NCI-H2227 (cell line): ENCODE measurements at regions not wholly inside any gene's neighbourhood (a gene's known extent, or its start where the extent isn't known, plus 50 kb on each side); places are given as distances from the start of the nearest gene placed in this dataset.
A peak's percentile ranks its signal among the peaks of the same experiment; 100 is the strongest.

Experiments used
- DNase-seq: peaks from one replicate; lab custom pipeline; 2025; ENCODE audit not compliant: unreplicated experiment; lab: John Stamatoyannopoulos, UW

DNA sequence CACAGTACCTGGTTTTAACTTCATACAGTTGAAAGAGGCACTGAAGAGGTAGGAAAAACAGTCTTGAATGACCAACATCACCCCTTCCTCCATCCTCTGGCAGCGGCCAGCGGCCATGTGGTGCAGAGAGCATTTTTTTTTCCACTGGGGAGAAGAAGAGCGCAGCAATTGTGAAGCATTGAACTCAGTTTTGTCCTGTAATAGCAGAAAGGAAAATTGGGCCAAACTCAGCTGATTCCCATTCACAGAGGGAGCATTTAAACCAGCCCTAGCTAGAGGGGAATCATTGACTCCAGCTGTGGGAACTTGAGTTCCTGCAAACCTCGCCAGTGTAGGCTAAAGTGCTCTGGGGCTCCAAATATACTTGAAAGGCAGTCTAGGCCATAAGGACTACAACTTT lies 316.6 kb upstream of the CHST9 start:
- DNase-seq, result no peak

- no peak for DNase-seq
These were observed 315.4 kb upstream of the CHST9 start for GRCh38 chr18:27500531-27500930.

DNA sequence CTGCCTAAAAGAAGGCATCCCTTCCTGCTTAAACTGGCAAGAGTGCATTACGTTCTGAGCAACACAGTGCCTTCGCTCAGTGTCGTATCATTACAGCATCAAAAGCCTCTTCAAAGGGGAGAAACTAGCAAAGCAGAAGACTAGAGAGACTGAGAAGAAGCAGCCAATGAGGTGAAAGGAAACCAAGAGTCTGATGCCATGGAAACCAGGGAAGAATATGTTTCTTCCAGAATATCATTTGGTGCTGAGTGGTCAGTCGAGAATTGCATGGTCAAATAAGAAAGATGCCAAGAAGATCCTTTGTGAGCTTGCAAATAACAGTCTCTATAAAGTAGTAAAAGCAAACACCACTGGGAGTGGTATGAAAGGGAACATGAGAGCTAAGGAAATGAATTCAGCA lies 312.1 kb upstream of the CHST9 start:
- DNase-seq, result no peak

GRCh38 chr18:27493182-27493581 lies 308.1 kb upstream of the CHST9 start:
- DNase-seq, result no peak

GRCh38 chr18:27491772-27492171 lies 306.7 kb upstream of the CHST9 start:
- DNase-seq, result no peak

DNA sequence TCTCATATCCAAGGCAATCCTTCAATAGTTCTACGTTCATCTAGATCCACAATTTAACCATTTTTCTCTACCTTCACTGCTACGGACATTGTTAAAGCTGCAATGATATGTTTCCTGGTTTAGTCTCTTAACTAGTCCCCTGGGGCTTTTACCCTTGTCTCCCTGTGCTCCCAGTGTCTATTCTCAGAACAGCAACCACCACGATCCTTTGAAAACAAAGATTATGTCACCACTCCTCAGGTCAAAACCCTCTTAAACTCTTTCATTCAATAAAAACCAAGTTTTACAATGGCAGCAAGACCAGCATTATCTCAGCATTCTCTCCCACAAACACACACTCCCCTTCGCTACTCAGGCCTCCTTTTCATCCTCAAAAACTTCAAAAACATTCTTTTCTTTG lies 298.2 kb upstream of the CHST9 start:
- no peak for DNase-seq

DNA sequence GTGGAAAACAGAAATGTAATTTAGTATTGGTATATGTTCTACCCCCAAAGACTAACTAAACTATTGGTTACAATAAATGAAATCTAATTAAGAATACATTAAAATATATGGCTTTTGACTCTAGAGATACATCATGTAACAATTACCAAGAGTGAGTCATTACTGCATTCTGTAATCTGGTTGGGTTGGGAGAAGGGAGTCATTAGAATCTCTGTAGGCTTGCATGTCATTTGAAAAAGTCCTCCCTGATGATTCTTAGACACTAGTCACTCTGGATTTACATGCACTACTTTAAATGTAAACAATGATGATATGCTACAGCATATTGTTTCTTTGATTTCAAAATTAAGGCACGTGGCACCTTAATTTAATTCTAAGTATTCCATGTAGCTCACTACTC lies 293.4 kb upstream of the CHST9 start:
- no peak for DNase-seq

DNA sequence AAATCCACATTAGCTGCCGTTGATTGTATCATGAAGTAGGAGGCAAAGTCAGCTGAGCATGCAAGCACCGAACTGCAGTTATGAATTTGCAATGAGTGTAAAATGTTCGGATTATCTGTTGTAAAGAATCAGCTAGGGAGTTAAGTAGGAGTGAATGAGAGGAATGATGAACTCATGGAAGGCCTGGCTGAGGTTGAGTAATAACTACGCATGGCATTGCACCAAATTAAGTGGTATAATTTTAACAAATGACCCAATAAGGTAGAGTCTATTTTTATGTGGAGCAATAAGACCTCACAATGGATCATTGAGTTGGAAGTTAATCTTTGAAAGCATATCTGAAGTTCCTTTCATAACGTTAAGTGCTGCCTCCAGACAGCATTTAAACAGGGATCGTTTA lies 288.2 kb upstream of the CHST9 start:
- no peak for DNase-seq

DNA sequence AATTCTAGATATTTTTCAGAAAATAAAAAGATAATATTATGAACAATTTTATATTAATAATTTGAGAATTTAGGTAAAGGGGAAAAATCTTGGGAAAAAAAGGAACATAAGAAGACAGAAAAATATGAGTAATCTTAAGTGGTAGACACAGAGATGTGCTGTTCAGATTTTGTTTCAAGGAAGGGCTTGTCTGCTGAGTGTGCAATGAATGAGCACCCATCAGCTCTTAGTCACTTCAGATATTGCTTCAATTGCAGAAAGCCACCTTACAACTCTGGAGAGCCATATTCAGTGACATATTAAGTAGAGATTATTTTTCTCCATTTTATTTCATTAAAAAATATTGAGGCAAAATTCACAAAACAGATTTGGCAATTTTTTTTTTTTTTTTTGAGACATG lies 282.0 kb upstream of the CHST9 start:
- no peak for DNase-seq

GRCh38 chr18:27461957-27462356 lies 276.8 kb upstream of the CHST9 start:
- DNase-seq, result no peak

DNA sequence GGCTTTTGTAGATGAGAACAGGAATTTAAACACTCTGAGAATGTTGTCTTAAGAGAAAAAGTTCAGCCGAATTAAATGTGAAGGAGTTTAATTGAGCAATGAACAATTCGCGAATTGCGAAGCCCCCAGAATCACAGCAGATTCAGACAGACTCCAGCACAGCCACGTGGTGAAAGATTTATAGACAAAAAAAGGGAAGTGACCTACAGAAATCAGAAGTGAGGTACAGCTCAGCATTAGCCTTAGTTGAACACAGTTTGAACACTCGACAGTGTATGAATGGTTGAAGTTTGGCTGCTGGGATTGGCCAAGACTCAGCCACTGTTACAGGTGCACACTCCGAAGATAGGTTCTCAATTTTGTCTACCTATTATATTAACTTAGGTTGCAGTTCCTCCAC lies 264.0 kb upstream of the CHST9 start:
- no peak for DNase-seq

GRCh38 chr18:27447930-27448329 lies 262.8 kb upstream of the CHST9 start:
- no peak for DNase-seq

DNA sequence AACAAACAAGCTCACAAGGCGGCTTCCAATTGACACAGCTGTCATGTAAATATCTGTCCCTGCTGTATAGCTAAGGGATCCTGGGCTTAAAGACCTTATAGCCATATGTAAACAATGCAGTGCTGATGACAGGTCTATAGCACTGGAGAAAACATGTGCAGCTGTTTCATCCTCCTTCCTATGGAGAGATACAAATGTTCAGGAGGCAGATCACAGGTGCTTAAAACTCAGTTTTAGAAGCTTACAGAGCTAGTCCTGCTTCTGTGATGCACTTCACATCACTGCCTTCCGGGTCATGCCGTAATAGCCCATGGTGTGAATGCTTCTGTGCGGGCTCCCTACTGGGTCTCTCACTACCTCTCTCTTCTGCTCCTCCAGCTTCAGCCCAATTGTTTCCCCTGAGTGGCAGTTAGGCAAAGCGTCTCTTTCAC lies 262.4 kb upstream of the CHST9 start:
- peak; percentile 3 for DNase-seq

- no peak for DNase-seq
These were observed 245.5 kb upstream of the CHST9 start for GRCh38 chr18:27430595-27430994.

GRCh38 chr18:27428716-27429475 lies 243.8 kb upstream of the CHST9 start:
- no peak for DNase-seq

- DNase-seq, result no peak
These were observed 243.0 kb upstream of the CHST9 start for GRCh38 chr18:27428120-27428519.

GRCh38 chr18:27423581-27423980 lies 238.5 kb upstream of the CHST9 start:
- no peak for DNase-seq

DNA sequence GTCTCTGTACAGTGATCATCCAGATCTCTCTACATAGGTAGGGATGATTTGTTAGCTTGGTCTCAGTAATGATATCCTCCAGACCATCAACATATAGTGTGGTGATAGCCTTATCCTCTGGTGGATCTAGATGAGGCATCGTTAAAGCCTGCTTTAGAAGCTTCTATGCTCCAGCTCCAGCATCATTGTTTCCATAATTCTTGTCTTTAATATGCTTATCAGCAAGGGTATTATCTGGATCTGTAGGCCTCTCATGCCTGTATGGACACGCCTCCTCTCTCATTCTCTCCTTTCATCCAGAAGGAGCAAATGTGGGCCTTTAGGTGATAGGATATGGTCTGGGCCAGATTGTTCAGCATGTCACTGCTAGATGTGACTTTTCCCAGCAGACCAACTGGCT lies 234.5 kb upstream of the CHST9 start:
- DNase-seq, result no peak

DNA sequence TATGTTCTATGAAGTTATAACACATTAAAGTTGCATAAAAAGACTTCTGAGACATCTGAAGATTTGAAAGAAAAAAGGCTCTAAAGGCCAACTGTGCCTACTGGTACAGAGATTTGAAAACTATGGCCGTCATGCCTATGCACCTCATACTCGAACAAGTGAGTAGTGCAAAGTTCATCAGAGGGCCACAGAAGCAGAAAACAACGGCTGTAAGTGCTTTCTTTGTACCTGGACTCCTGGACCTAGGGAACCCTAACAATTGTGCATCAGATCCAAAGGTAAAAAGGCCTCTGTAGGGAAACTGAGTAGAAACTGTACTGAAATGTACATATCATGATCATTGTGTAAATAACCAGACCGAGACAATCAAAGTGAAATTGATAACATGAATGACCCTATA lies 230.4 kb upstream of the CHST9 start:
- DNase-seq, result no peak

DNA sequence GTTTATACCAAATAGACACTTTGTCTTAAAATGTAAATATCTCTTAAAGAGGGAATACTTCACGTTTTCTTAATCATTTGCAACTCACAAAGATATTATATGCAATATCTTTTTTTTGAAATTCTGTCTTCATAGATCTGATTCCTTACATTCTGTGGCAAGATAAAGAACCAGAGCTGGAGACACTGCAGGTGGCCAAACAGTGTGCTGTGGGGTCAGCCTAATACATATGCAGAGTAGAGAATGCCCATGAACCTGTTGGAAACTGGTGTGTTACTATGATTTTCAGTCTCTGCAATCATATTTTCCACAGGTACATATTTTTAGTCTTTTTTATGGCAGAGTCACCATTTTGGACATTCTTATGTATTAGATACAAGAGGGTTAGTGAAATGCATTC lies 229.6 kb upstream of the CHST9 start:
- DNase-seq, result no peak

DNA sequence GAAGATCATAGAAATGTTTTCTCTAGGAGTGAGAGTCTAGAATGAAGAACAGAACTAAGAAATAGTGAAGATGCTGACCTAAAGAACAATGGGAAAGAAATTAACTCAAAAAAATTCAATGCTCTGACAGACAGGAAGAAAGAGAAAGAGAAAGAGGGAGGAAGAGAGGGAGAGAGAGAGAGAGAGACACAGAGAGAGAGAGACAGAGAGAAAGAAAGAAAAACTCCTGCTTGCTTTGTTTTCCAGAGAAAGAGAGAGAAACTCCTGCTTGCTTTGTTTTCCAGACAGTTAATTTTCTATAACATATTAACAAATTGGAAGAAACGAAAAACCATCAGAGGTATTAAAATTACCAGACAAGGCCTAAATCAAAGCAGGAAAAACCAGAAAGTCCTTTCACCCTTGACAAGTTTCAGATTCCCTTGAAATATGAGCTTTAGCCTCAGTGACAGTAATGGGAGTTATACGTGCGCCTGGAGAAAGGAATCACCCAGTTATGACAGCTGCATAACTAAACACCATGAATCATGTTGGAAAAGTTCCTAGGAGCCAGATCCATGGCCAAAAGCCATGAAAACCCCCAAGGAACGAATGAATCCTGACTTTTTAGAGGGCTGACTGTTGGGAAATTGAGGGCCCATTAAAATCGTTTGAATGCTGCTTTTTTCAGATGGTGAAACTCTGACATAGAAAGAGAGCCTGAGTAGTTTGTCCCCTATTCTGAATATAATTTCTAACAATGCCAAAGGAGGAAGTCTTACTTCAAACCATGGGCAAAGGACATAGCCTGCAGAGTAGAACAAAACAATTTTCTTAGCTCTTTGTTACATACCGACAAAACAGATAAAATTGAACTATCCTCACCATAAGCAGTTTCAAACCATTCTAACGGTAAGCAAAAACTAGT lies 228.6 kb upstream of the CHST9 start:
- no peak for DNase-seq

DNA sequence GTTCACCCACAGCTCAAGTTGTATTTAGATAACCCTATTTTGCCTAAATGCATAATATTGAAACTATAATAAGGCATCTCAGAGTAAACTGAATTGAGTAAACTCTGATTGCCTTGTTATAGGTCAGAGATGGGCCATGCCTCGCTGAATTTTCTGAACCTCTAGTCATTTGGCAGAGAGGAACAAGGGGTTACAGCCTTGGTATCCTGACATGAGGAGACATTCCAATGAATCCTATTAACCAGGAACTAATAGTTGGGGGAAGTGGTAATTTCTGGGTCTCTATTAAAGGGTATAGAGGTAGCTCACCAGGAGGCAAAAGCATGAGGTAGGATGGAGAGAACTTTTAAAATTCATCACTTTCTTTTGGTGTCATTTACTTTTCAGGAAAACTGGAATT lies 227.4 kb upstream of the CHST9 start:
- DNase-seq, result no peak
